ENCODE measurements at regions not wholly inside any gene's neighbourhood (a gene's known extent, or its start where the extent isn't known, plus 50 kb on each side); places are given as distances from the start of the nearest gene placed in this dataset.

DNA sequence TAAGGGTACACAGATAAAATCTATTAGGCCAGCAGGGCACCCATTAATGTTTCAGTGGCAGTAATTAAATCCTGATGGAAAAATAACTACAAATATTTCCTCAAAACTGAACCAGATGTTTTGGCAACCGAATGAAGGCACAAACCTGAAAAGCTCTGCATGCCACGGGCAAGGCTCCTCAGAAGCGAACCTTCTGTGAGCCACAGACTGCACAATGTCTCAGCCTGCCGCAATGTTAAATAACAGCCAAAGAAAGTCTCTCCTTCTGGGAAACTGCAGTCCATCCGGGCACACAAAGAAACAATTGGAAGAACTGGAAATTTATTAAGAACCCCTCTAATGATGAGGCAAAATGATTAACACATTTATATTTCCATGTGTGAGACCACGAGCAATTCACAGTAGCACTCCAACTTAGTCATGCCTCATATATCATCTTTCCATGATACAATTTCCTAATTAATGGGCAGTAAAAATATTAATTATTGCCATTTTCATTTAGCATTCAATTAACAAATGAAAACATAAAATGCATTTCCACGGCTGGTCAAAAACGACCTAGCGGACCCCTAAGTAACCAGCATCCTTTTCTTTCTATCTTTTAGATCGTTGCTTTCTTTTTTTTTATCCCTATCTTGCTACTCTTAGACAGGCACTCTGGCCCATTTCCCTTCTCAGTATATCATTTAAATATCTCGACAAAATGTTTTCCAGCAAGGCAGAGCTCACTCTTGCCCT, 237.5 kb downstream of the EPHA4 start:
- Mint-ChIP-seq H3K9me3 (peaks cover 22% of the 10 kb centered on the region), H3K4me3 (no peak overlapping the region), H3K4me1 (ENCODE audit: low read depth) (no peaks in the 10 kb centered on the region), H3K27me3 (no peaks in the 10 kb centered on the region), H3K36me3 (ENCODE audit: low read depth) (no peaks in the 10 kb centered on the region), H3K27ac (no peak overlapping the region)
- intact Hi-C loops (cut with micrococcal nuclease), result no loop called here

DNA sequence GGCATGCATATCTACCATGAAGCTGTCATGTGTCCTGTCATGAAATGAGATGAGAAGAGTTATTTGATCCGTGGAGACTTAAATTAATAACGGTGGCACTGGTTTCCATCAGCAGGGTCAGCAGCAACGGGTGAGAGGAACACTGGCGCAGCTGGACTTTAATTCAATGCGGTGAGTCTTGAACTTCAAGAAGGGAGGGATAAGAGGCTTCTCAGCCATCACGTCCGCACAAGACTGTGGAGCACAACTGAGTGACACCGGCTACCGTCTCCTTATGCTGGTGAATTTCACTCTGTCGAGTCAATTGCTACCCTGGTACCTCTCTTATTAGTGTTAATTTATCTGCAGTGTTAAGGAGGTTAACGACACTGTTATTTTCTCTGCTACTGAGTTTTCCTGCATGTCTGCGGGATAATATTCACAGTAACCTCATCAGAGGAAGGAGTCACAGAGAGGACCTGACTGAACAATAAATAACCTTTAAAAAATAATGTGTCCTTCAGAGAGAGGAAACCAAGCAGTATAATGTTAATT, 236.8 kb downstream of the EPHA4 start:
- intact Hi-C loops (cut with micrococcal nuclease), result no loop called here
- no peaks in the 10 kb centered on the region for H3K36me3 Mint-ChIP-seq (ENCODE audit: low read depth)
- no peak overlapping the region for H3K4me3 Mint-ChIP-seq
- H3K27me3 Mint-ChIP-seq, result no peaks in the 10 kb centered on the region
- no peaks in the 10 kb centered on the region for H3K4me1 Mint-ChIP-seq (ENCODE audit: low read depth)
- H3K27ac Mint-ChIP-seq, result no peak overlapping the region
- peaks cover 28% of the 10 kb centered on the region for H3K9me3 Mint-ChIP-seq

DNA sequence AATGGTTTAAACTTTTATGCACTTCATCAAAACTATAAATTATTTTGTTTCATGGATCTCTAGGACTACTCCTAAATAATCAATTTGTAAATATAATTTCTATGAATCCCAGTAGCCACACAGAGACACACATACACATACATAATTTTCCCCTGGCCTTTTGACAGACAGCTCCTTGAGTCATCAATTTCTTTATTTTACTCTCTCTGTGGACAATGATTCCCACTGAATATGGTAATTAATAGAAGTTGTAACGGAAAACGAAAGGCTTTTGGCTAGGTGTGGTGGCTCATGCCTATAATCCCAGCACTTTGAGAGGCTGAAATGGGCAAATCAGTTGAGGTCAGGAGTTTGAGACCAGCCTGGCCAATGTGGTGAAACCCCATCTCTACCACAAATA, 235.1 kb downstream of the EPHA4 start:
- no peak overlapping the region for H3K4me3 Mint-ChIP-seq
- H3K36me3 Mint-ChIP-seq (ENCODE audit: low read depth), result no peaks in the 10 kb centered on the region
- H3K4me1 Mint-ChIP-seq (ENCODE audit: low read depth), result no peaks in the 10 kb centered on the region
- intact Hi-C loops (cut with micrococcal nuclease), result no loop called here
- no peak overlapping the region for H3K27ac Mint-ChIP-seq
- no peaks in the 10 kb centered on the region for H3K27me3 Mint-ChIP-seq
- peaks cover 14% of the 10 kb centered on the region for H3K9me3 Mint-ChIP-seq

DNA sequence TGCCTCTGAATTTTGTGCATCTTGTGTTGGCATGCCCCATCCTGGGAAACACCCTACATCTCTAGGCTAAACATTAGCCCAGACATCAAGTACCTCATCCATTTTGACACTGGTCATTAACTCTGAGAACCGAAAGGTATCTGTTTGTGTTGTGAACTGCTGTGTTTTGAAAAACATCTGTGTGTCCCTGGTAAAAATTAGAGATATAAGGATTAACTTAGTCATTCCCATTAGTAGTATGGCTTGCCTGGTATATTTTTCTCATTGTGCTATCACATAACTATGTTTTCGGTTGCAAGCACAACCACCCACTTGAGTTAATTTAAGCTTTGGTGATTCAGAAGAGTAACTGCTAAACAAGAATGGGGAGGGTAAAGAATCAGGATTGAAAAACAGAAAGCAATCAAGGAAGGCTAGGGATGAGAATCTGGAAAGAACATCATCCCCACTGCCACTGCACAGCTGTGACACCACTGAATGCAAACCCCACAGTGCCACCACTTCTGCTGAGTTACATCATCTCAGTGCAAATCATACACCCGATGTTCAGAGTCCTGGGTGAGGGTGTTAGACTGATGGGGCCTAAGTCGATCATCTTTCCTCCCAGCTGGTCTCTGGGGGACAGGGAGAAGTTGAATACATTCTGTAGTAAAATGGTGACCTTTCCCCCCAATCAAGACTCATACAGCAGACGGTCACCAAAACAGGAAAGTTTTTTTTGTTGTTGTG, 234.0 kb downstream of the EPHA4 start:
- Mint-ChIP-seq H3K9me3 (peaks cover 8% of the 10 kb centered on the region), H3K27me3 (no peaks in the 10 kb centered on the region), H3K36me3 (ENCODE audit: low read depth) (no peaks in the 10 kb centered on the region), H3K4me3 (no peak overlapping the region), H3K4me1 (ENCODE audit: low read depth) (no peaks in the 10 kb centered on the region), H3K27ac (no peak overlapping the region)
- intact Hi-C loops (cut with micrococcal nuclease), result no loop called here

DNA sequence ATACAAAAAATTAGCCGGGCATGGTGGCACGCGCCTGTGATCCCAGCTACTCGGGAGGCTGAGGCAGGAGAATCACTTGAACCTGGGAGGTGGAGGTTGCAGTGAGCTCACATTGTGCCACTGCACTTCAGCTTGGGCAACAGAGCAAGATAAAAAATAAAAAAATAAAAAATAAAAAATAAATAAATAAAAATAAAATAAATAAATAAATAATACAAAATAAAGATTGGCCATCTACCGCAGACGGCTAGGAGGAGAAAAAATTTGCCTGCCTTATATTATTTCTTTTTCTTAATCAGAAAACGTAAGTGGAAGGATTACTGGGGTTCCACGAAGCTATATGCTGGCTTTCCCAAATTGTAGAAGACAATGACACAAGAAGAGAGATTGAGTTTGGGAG, 229.7 kb downstream of the EPHA4 start:
- Mint-ChIP-seq H3K27me3 (no peaks in the 10 kb centered on the region), H3K4me1 (ENCODE audit: low read depth) (no peaks in the 10 kb centered on the region), H3K4me3 (no peak overlapping the region), H3K36me3 (ENCODE audit: low read depth) (no peaks in the 10 kb centered on the region), H3K9me3 (peaks cover 8% of the 10 kb centered on the region), H3K27ac (no peak overlapping the region)
- intact Hi-C loops (cut with micrococcal nuclease), result no loop called here

DNA sequence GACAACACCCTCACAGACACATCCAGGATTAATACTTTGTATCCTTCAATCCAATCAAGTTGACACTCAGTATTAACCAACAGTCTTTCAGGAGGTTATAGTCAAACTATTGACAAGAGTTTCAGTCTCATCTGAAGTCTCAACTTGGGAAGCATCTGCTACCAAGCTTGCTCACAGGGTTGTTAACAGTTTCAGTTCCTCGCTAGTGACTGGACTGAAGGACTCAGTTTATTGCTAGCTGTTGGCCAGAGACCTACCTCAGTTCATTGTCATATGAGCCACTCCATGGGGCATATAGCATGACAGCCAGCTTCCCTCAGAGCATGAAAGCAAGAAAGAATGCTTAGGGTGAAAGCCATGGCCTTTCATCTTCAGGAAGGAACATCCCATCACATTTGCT, 228.6 kb downstream of the EPHA4 start:
- intact Hi-C loops (cut with micrococcal nuclease), result no loop called here
- no peak overlapping the region for H3K4me3 Mint-ChIP-seq
- H3K36me3 Mint-ChIP-seq (ENCODE audit: low read depth), result no peaks in the 10 kb centered on the region
- H3K9me3 Mint-ChIP-seq, result peaks cover 8% of the 10 kb centered on the region
- no peak overlapping the region for H3K27ac Mint-ChIP-seq
- no peaks in the 10 kb centered on the region for H3K27me3 Mint-ChIP-seq
- no peaks in the 10 kb centered on the region for H3K4me1 Mint-ChIP-seq (ENCODE audit: low read depth)

DNA sequence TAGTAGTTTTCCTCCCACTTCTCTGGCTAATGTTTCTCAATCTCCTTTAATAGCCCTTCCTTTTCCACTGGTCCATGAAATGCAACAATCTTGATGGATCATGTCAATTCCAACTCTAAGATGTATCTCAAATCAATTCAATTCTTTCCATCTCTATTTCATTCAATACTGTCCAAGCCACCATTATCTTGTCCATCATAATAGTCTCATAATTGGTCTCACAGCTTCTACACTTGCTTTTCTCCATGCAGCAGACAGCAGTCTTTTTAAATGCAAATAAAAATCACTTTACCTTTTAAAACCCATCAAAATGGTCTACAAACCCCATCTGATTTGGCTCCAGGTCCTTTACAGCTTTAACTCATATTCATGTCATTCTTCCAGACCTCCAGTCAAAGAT, 226.6 kb downstream of the EPHA4 start:
- Mint-ChIP-seq H3K9me3 (no peaks in the 10 kb centered on the region), H3K27me3 (no peaks in the 10 kb centered on the region), H3K27ac (no peak overlapping the region), H3K4me1 (ENCODE audit: low read depth) (no peaks in the 10 kb centered on the region), H3K36me3 (ENCODE audit: low read depth) (no peaks in the 10 kb centered on the region), H3K4me3 (no peak overlapping the region)
- intact Hi-C loops (cut with micrococcal nuclease), result no loop called here

DNA sequence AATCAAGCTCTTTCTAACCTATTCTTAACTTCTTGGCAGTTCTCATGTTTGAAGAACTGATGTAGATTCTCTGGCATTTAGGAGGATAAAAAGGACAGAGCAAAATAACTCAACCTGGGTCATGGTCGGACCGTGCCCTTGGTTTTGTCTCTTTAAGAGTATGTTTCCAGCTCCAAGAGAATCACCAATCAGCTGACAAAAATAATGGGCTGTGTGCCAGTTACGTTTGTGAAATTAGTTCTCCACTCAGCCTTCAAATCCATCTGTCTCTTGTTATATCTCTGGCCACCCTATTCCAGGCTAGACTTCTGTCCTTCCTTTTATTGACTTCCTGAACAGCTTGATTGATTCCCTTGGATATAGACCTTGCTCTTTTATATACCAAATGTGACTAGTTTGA, 225.7 kb downstream of the EPHA4 start:
- intact Hi-C loops (cut with micrococcal nuclease), result no loop called here
- Mint-ChIP-seq H3K9me3 (no peaks in the 10 kb centered on the region), H3K27ac (no peak overlapping the region), H3K4me3 (no peak overlapping the region), H3K36me3 (ENCODE audit: low read depth) (no peaks in the 10 kb centered on the region), H3K4me1 (ENCODE audit: low read depth) (no peaks in the 10 kb centered on the region), H3K27me3 (no peaks in the 10 kb centered on the region)

DNA sequence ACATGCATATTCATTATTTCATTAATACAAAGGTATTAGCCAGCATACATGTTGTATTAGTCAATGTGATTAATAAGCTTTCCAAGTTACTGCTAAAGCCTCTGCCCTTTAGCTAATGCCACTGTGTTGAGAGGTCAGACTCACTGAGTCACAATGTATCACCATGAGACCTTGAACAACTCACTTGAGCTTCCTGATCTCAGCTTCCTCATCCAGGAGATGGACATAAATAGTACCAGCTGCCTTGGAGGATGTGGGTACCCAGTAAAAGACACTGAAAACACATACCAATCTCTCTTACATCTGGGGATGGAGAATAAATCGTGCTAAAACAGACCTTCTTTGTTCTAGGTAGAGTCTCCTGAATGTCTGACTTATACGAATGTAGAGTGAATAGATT, 224.6 kb downstream of the EPHA4 start:
- Mint-ChIP-seq H3K27ac (no peak overlapping the region), H3K9me3 (no peaks in the 10 kb centered on the region), H3K36me3 (ENCODE audit: low read depth) (no peaks in the 10 kb centered on the region), H3K4me3 (no peak overlapping the region), H3K27me3 (no peaks in the 10 kb centered on the region), H3K4me1 (ENCODE audit: low read depth) (no peaks in the 10 kb centered on the region)
- intact Hi-C loops (cut with micrococcal nuclease), result no loop called here

DNA sequence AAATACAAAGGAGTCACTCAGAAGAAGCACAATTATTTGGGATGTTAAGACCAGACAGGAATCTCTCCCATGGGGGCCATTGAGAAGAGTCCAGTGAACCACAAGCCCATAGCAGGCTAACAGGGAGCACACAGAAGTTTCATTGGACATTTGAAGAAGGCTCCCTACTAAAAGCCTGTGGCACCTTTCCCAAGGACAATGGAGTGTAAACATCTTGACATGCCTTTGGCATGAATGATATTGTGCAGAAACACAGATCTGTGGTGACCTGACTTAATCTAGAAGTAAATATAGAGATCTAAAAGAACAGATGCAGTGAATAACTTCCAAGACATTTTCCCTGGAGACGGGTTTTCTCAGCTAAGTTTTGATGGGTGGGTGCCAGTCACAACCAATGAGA, 221.5 kb downstream of the EPHA4 start:
- peaks cover 15% of the 10 kb centered on the region for H3K9me3 Mint-ChIP-seq
- H3K4me3 Mint-ChIP-seq, result no peak overlapping the region
- H3K4me1 Mint-ChIP-seq (ENCODE audit: low read depth), result no peaks in the 10 kb centered on the region
- no peaks in the 10 kb centered on the region for H3K36me3 Mint-ChIP-seq (ENCODE audit: low read depth)
- H3K27me3 Mint-ChIP-seq, result no peaks in the 10 kb centered on the region
- no peak overlapping the region for H3K27ac Mint-ChIP-seq
- intact Hi-C loops (cut with micrococcal nuclease), result no loop called here

DNA sequence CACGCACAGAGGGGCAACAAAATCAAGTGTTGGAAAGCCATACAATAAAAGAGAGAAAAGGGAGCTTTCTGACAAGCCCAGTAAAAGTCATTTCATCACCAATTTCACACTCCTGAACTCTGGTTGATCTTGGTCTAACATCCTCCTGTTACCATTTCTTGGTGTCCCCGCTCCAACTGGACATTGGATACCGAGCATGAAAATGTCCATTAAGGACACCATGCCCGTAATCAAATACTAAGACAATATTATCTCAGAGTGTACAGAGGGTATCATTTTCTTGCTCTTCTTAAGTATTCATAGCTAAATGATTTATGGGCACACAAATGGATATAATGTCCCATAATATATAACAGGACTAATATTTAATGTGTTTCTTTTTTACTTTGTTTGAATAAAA, 218.9 kb downstream of the EPHA4 start:
- intact Hi-C loops (cut with micrococcal nuclease), result no loop called here
- Mint-ChIP-seq H3K27me3 (no peaks in the 10 kb centered on the region), H3K4me3 (no peak overlapping the region), H3K4me1 (ENCODE audit: low read depth) (no peaks in the 10 kb centered on the region), H3K9me3 (peaks cover 24% of the 10 kb centered on the region), H3K36me3 (ENCODE audit: low read depth) (no peaks in the 10 kb centered on the region), H3K27ac (no peak overlapping the region)

DNA sequence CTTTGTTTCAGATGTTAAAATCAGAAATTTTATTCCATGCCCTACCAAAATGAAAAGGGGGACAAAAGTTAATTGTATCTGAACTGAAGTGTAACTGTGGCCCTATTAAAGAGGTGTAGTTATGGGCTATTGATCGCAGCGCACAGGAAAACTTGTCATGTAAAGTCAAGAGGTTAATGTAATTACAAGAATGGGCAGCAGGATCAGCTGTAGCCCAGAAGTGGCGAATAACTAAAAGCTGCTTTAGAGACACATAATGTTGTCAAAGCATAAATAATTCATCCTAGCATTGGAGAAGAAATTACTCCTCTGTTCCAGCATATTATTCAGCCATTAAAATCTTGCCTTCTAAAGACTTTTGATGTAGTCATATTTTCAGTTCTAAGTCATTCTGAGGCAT, 211.8 kb downstream of the EPHA4 start:
- Mint-ChIP-seq H3K4me1 (ENCODE audit: low read depth) (no peaks in the 10 kb centered on the region), H3K27ac (no peak overlapping the region), H3K36me3 (ENCODE audit: low read depth) (no peaks in the 10 kb centered on the region), H3K9me3 (peaks cover 12% of the 10 kb centered on the region), H3K27me3 (no peaks in the 10 kb centered on the region), H3K4me3 (no peak overlapping the region)
- intact Hi-C loops (cut with micrococcal nuclease), result no loop called here

DNA sequence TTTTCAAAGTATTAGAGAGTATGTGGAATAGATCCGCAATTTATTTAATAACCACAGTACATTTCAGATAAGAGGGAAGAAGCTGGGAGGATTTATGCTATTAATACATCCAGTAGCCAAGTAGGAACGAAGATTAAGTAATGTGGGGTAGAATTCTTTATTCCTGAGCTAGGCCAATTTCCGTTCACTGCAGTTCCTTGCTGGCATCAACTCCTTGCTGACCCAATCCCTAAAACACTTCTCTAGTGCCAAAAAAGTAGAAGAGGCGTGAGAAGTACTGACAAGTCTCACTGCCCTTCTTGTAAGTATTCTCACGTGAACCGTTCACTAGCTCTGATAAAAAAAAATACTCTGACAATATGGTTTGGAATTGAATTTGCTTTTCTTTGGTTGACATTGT, 211.4 kb downstream of the EPHA4 start:
- H3K4me1 Mint-ChIP-seq (ENCODE audit: low read depth), result no peaks in the 10 kb centered on the region
- H3K27me3 Mint-ChIP-seq, result no peaks in the 10 kb centered on the region
- H3K36me3 Mint-ChIP-seq (ENCODE audit: low read depth), result no peaks in the 10 kb centered on the region
- H3K4me3 Mint-ChIP-seq, result no peak overlapping the region
- H3K27ac Mint-ChIP-seq, result no peak overlapping the region
- H3K9me3 Mint-ChIP-seq, result peaks cover 7% of the 10 kb centered on the region
- intact Hi-C loops (cut with micrococcal nuclease), result no loop called here

DNA sequence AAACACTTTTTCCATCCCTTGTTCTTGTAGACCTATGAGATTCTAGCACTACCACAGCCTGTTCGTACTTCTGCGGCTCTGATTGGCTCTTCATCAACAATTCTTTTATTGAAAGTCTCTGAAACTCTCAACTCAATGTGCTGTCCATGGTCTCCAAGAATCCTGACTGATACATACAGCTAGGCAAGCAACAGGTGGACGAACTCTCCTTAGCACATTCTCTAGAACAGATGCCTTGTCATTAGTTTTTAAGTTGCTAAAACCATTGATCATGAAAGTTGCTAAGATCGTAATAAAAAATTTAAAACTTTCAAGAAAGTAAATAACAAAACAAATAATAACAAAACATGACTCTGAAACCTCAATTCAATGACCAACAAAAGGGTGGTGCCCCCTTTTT, 210.5 kb downstream of the EPHA4 start:
- intact Hi-C loops (cut with micrococcal nuclease), result no loop called here
- Mint-ChIP-seq H3K4me3 (no peak overlapping the region), H3K36me3 (ENCODE audit: low read depth) (no peaks in the 10 kb centered on the region), H3K27me3 (no peaks in the 10 kb centered on the region), H3K9me3 (no peaks in the 10 kb centered on the region), H3K27ac (no peak overlapping the region), H3K4me1 (ENCODE audit: low read depth) (no peaks in the 10 kb centered on the region)

DNA sequence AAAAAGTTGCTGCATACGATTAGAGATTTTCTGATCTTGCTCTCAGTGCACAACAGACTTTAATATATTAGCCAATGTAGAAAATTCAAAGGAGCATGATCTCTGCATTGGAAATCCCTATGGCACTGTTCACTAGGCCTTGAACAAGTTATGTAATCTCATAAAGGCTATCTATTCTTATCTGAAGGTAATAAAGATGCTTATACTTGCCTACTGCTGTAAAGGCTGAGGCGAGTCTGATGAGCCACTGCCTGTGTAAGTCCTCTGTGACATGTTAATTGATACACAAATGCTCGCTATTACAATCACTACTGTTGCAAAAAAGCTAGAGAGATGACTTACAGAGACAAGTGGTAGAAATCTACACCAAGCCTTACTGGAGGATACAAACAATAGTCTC, 207.4 kb downstream of the EPHA4 start:
- intact Hi-C loops (cut with micrococcal nuclease), result no loop called here
- no peak overlapping the region for H3K27ac Mint-ChIP-seq
- H3K36me3 Mint-ChIP-seq (ENCODE audit: low read depth), result no peaks in the 10 kb centered on the region

More for the DNA sequence above, 207.4 kb downstream of the EPHA4 start:
- Mint-ChIP-seq H3K27me3 (no peaks in the 10 kb centered on the region), H3K4me3 (no peak overlapping the region), H3K4me1 (ENCODE audit: low read depth) (no peaks in the 10 kb centered on the region), H3K9me3 (no peaks in the 10 kb centered on the region)
